ENCODE measurements at regions not wholly inside any gene's neighbourhood (a gene's known extent, or its start where the extent isn't known, plus 50 kb on each side); places are given as distances from the start of the nearest gene placed in this dataset.

DNA sequence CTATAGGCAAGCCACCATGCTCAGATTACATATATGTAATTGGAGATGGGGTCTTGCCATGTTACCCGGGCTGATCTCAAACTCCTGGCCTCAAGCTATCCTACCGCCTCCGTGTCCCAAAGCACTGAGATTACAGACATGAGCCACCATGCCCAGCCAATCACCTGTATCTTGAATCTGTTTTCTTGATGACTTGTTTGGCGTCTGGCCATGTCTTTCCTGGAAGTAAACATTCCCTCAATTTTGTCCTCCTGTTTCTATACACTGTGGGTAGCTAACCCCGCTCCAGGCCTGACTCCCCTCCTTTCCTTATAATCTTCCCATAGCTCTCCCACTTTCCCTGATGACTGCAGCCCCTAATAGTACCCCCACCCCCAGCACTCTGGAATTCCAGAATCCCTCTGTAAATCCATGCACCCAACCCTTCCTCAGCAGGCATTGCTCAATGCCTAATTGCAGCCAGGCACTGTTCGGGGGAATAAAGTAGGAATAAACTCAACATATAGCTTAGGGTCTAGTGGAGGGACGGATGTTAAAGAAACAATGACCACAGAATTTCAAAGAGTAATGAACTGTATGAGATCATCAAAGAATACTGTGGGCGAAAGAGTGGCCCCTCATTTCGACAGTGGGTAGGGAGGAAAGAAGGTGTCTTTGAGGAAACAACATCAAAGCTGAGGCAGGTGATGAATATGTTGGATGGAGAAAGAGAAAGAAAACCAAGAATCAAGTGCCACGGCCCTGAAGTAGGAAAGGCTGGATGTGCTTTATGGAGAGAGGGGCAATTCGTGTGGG is 161.5 kb downstream of the ADSS2 start:
- H3K27me3 ChIP-seq, result no peaks in the 10 kb centered on the region
- intact Hi-C loops (cut with DNase I), result no loop called here
- no peak for DNase-seq
- H3K4me1 ChIP-seq, result no peaks in the 10 kb centered on the region
- WGBS, 2 donors, result 84 to 86% methylated on average over 11 of the region's 11 CpGs
- no peaks in the 10 kb centered on the region for H3K36me3 ChIP-seq
- no peaks in the 10 kb centered on the region for H3K9me3 ChIP-seq
- H3K27ac ChIP-seq, result no peak overlapping the region
- H3K4me3 ChIP-seq, result no peak overlapping the region
- TF ChIP-seq, protein P1, sequence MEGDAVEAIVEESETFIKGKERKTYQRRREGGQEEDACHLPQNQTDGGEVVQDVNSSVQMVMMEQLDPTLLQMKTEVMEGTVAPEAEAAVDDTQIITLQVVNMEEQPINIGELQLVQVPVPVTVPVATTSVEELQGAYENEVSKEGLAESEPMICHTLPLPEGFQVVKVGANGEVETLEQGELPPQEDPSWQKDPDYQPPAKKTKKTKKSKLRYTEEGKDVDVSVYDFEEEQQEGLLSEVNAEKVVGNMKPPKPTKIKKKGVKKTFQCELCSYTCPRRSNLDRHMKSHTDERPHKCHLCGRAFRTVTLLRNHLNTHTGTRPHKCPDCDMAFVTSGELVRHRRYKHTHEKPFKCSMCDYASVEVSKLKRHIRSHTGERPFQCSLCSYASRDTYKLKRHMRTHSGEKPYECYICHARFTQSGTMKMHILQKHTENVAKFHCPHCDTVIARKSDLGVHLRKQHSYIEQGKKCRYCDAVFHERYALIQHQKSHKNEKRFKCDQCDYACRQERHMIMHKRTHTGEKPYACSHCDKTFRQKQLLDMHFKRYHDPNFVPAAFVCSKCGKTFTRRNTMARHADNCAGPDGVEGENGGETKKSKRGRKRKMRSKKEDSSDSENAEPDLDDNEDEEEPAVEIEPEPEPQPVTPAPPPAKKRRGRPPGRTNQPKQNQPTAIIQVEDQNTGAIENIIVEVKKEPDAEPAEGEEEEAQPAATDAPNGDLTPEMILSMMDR (IDR thresholded peaks at IDR 0.05), result no peak
- TF ChIP-seq EP300 (IDR thresholded peaks at IDR 0.05) (no peak), POLR2AphosphoS5 (IDR thresholded peaks at IDR 0.05) (no peak), POLR2A (IDR thresholded peaks at IDR 0.05) (no peak)

DNA sequence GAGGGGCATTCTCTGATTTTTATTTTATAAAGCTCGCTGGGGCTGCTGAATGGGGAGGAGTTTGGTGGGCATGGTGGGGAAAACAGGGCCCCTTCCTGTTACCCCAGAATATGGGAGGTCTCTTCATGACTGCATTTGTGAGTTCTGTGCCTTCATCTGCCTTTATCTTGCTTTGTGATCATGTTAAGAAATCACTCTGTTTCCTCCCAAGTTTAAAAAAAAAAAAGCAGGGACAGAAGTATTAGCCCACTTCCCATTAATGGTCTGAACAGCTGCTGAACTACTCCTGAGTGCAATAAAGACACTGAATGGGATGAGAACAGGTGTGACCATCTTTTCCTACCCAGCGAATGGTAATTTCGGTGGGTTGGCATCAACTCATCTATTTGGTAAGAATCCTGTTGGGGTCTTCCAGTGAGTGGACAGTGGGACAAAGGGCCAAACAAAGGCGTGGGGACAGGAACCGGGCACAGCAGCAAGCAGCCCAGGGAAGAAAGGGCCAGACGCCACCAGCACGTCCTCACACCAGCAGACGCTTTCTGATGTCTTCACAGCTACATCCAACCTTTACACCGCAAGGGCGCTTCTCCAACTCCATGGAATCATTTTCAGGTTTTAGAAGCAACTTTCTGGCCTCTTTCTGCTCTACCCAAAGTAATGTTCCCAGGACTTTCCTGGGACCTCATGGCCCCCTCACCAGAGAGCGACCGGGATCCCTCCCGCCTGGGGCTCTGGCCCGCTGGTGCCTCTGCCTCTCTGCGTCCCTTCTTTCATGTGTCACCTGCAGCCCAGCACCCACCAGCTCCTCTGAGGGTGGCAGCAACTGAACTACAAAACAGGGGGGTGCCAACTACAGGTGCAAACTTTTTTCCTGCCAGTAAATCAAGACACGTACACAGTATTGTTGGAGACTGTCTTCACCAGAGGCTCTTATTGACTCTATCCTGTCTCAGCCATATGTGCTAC is 160.2 kb downstream of the ADSS2 start:
- Histone ChIP-seq H3K27ac (no peak overlapping the region), H3K36me3 (no peaks in the 10 kb centered on the region), H3K9me3 (no peaks in the 10 kb centered on the region), H3K4me3 (no peak overlapping the region), H3K27me3 (no peaks in the 10 kb centered on the region), H3K4me1 (no peaks in the 10 kb centered on the region)
- 84 to 88% methylated on average over 16 of the region's 16 CpGs for WGBS, 2 donors
- no peak for TF ChIP-seq POLR2A (IDR thresholded peaks at IDR 0.05)
- TF ChIP-seq, protein P1 (IDR thresholded peaks at IDR 0.05), result no peak
- TF ChIP-seq POLR2AphosphoS5 (IDR thresholded peaks at IDR 0.05), result no peak
- TF ChIP-seq EP300 (IDR thresholded peaks at IDR 0.05), result no peak
- no peak for DNase-seq
- intact Hi-C loops (cut with DNase I), result no loop called here

- no peaks in the 10 kb centered on the region for H3K27me3 ChIP-seq
- no peak for DNase-seq
- peaks cover 0 to 5% (median 2%) of the 10 kb centered on the region in 4 donors for H3K4me1 ChIP-seq
- 85 to 93% methylated on average over 7 of the region's 7 CpGs for WGBS, 2 donors
- intact Hi-C loops (cut with DNase I), result no loop called here
- H3K4me3 ChIP-seq, result no peak overlapping the region
- H3K9me3 ChIP-seq, result no peaks in the 10 kb centered on the region
- no peak overlapping the region for H3K27ac ChIP-seq
- no peak for TF ChIP-seq POLR2A (IDR thresholded peaks at IDR 0.05)
- no peak for TF ChIP-seq POLR2AphosphoS5 (IDR thresholded peaks at IDR 0.05)
- TF ChIP-seq, protein P1 (IDR thresholded peaks at IDR 0.05), result no peak
- no peak for TF ChIP-seq EP300 (IDR thresholded peaks at IDR 0.05)
- H3K36me3 ChIP-seq, result no peaks in the 10 kb centered on the region
Measured at GRCh38 chr1:244294599-244295224, 157.0 kb downstream of the ADSS2 start.

- Histone ChIP-seq H3K9me3 (no peaks in the 10 kb centered on the region), H3K36me3 (no peaks in the 10 kb centered on the region), H3K4me1 (peaks cover 0 to 11% (median 2%) of the 10 kb centered on the region in 4 donors), H3K27ac (no peak overlapping the region), H3K27me3 (no peaks in the 10 kb centered on the region), H3K4me3 (no peak overlapping the region)
- intact Hi-C loops (cut with DNase I), result no loop called here
- TF ChIP-seq, protein P1 (IDR thresholded peaks at IDR 0.05), result no peak
- TF ChIP-seq POLR2A (IDR thresholded peaks at IDR 0.05), result no peak
- no peak for TF ChIP-seq POLR2AphosphoS5 (IDR thresholded peaks at IDR 0.05)
- TF ChIP-seq EP300 (IDR thresholded peaks at IDR 0.05), result no peak
- 89 to 91% methylated on average over 8 of the region's 8 CpGs for WGBS, 2 donors
- no peak for DNase-seq
Measured at GRCh38 chr1:244296003-244296402, 155.7 kb downstream of the ADSS2 start.
